ENCODE measurements at regions not wholly inside any gene's neighbourhood (a gene's known extent, or its start where the extent isn't known, plus 50 kb on each side); places are given as distances from the start of the nearest gene placed in this dataset.

DNA sequence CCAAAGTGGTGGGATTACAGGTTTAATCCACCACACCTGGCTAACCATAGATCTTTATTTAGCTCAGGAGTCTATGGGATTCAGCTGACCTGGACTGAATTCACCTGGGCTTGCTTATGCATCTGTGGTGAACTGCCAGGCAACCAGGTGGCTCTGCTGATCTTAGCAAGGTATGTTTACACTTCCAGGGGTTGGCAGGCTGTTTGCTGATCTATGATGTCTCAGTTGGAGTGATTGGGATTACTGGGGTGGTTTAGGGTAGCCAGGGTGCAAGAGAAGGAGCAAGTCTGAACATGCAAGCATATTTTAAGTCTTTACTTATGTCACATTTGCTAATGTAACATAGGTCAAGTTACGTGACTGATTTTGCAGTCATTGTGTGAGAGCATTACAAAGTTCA lies 63.6 kb upstream of the JAK2 start:
- no peak for DNase-seq

DNA sequence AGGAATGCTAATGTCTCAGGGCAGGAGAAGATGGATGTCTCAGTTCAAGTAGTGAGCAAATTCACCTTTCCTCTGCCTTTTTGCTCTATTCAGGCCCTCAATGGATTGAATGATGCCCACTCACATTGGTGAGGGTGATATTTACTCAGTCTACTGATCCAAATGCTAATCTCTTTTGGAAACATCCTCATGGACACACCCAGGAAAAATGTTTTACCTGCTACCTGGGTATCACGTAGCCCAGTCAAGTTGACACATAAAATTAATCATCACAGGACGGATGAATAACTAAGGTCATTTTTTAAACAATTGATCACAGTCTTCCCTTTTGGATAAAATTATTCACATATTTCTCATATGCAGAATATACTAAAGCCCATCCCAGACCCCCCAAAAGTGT lies 63.0 kb upstream of the JAK2 start:
- DNase-seq = no peak

DNA sequence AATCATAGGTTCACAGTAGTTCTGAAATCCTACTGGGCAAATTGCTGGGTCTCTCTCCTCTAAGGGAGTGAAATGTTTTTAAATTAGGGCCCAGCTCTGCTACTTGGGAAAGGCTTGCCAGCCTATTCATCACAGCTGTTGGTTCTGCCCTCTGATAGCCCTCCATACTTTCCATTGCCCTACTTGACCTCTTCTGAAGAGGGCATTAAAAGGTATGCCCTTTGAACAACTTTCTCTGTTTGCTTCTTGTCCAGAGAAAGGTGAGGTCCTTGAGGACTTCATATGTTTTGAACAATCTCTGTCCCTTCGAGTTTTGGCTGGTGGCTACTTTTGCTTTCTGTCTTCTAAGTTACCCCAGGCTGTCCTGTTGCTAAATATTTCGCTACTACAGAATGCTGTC lies 62.3 kb upstream of the JAK2 start:
- DNase-seq = no peak

DNA sequence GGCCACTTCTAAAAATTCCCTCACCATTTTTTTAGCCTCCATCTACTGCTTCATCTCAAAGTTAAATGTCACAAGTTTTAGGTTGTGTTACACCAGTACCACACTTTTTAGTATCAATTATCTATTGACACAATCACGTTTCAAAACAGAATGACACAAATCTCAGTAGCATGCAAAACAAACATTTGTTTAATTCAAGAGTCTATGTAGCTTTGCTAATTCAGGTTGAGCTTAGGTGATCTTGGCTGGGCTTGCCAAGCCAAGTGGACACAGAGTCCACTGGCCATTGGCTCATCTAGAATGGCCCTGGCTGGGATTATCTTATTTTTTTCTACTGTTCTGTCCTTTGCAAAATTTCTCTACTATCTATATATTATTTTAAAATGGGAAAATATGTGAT lies 61.9 kb upstream of the JAK2 start:
- no peak for DNase-seq

DNA sequence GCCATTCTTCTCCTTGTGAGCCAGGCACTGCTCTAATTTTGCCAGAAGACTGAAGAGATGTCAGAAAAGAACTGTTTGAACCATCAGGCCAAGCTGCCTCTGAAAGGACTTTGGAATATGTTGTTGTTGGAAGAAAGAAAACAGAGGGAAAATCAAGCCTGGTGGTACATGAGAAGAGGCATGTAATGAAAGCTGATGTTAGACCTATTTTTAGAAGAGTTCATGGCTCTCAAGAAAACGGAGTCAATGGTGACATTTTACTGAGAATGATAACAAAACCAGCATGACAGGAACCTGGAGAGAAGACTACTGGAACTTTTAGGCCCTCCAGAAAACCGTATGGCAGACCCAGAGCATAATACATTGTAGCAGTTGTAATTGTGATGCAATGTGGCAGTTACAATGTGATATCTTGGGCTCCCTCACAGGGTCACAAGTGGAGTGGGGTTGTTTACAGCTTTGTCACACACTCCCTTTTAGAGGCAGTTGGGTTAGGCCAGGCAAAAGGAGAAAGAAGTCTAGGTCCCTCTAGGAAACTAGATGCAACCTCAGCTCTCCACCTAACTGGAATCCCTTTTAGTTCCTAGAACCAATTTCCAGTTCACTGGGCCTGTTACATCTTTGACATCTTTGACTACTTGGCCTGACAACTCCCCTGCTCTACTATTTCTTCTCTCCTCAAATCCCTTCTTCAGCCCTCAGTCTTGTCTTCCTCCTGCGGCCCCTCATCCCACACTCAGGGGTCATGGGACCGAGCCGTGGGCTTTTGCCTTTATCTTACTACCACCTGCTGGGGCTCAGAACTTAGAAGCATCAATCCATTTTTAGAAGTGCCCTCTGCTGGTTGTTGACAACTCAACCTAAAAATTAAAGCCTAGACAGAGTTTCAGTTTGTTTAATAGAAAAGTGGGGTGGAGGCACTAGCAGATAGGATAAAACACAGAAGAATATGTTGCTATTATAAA lies 61.2 kb upstream of the JAK2 start:
- peak; percentile 61 for DNase-seq

DNA sequence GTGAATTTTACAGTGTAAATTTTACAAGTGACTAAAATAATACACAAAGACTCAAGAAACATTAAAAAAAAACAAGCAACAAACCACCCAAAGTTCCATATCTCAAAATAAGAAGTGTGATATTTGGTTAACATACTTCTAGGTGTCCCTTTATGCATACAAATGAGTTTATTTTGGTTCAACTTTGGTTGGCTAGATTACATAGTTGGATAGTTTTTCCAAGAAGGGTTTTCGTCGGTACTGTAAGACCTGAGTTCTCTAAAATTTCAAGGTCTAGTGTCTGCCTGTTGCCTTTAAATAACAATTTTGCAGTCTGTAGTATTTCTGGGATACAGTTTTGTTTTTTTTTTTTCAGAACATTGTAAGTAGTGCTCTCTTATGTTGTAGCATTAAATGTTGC lies 58.8 kb upstream of the JAK2 start:
- DNase-seq = no peak

DNA sequence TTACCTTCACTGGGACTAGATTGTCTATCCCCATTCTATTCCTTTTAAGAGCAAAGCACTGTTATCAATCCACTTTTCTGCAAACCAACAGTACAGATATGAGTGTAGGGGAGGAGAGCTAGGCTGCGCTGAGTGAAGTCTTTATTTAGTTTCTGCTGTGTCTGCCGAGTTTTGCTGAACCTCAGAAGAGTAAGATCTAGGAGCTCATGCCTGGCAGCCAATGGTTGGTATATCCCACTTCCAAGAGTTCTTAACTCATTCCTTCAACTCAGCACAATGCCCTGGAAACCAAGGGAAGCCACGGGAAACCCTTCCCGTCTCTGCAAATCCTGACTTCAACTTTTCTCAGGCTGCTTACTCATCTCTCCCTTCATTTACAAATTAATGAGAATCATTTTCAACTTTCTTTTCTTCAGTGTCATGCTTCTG lies 58.0 kb upstream of the JAK2 start:
- DNase-seq = peak; percentile 51

DNA sequence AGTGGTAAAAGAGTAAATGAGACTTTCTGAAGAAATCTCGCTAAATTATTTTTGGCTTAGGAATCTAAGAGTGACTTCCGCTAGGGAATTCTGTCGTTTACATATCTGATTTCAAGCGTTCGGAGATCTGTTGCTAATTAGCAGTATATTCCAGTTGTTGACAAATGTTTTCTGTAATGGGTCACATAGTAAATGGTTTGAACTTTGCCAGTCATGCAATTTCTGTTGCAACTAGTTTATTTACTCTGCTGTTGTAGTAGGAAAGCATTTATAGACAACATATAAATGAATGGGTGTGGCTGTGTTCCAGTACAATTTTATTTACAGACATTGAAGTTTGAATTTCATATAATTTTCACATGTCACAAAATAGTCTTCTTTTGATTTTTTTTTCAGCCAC lies 57.4 kb upstream of the JAK2 start:
- no peak for DNase-seq

DNA sequence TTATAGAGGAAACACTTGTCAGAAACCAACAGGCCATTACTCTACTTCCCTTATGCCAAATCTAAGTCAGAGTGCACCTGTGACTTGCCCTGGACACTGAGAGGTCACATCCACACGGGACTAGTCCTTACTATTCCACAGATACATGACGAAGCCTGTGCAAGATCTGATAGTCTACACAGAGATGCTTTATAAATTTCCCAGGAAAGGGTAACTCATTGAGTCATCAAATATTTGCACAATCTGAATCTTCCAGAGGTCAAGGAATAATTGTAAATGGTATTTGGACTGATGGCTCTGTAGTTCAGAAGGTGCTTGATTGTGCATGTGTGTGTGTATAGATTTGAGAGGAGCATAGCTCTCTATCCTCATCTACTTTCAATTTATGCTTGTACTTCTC lies 55.2 kb upstream of the JAK2 start:
- no peak for DNase-seq

DNA sequence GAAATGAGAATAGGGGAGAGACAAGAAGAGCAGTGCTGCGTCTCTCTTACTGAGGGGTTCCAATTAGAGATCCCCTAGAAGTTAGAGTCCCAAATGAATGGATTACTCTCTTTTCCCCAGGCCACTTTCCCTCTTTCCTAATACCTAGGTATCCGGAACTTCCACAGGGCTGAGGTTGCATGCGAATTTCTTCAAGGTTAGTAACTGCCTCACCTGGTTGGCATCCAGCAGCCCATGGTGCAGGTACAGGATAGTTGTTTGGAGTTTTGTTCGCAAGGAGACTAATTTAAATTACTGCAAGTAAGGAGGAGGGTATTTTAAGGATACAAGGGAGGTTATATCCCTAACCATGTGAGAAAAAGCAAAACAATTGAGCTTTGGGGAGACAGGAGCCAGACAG lies 52.4 kb upstream of the JAK2 start:
- no peak for DNase-seq

DNA sequence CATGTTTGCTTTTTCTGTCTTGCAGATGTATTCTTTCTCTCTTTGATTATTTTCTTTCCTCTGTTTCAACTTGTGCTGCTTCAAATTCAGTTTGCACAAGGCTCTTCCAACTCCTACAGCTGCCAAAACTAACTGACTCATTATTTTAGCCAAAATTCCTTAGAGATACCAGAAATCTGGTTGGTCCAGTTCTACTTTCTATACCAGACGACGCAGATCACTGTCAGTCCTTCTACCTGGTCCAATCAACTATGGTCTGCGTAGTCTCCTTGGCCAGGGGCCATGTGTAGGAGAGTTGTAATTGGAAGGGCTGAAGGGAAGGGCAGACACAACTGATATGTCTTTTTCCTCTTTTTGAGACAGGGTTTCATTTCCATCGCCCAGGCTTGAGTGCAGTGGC lies 51.9 kb upstream of the JAK2 start:
- no peak for DNase-seq

DNA sequence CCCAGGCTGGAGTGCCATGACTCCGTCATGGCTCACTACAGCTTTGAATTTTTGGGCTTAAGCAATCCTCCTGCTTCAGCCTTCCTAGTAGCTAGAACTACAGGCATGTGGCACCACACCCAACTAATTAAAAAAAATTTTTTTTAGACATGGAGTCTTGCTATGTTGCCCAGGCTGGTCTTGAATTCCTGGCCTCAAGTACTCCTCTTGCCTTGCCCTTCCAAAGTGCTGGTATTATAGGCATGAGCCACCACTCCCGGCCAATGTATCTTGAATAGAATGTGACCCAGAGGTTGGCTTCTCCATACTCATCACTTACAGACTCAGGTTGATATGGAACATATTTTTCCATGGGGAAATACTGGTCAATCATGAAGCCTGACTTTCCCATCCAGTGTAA lies 51.2 kb upstream of the JAK2 start:
- no peak for DNase-seq

DNA sequence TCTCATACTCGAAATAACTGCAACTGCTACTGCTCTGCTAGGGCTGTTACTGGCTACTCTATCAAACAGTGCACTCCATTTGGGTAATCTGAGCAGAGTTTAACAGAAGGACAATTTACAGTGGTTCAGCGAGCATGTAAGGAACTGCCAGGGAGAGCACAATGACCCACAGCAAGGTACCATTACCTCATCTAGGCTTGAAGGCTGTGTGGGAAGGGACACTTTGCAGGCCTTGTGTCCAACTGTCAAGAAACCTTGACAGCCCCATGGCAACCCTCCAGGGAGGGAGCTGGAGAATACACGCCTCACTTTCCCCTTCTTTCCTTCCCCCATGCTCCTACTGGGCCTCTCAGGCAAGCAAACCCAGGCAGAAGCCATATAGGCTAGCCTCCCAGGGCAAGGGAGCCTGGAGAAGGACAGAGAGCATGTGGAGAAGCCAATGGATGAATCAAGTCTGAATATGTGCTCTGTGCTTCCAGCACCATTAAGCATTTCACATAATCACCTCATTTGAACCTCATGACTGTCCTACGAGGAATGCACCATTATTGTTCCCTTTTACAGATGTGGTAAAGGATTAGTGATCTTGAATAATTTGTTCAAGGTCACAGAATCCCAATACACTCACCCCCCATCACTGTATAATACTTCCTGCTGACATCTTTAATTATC lies 49.9 kb upstream of the JAK2 start:
- DNase-seq = no peak
